ENCODE measurements at regions not wholly inside any gene's neighbourhood (a gene's known extent, or its start where the extent isn't known, plus 50 kb on each side); places are given as distances from the start of the nearest gene placed in this dataset.

- no peak for TF ChIP-seq CTCF (IDR thresholded peaks at IDR 0.05; ENCODE audit: insufficient read depth, low read length)
- no peak overlapping the region for H3K4me3 ChIP-seq (ENCODE audit: low read depth, low read length)
- DNase-seq (ENCODE audit: low read depth): peak; percentile 16
Observed at GRCh38 chr15:77753281-77753873, 120.7 kb upstream of the LINGO1 start.

- no peak for TF ChIP-seq CTCF (IDR thresholded peaks at IDR 0.05; ENCODE audit: insufficient read depth, low read length)
- no peak for DNase-seq (ENCODE audit: low read depth)
- no peak overlapping the region for H3K4me3 ChIP-seq (ENCODE audit: low read depth, low read length)
Observed at GRCh38 chr15:77749998-77750540, 117.4 kb upstream of the LINGO1 start.

GRCh38 chr15:77749236-77749997, 116.7 kb upstream of the LINGO1 start:
- no peak for TF ChIP-seq CTCF (IDR thresholded peaks at IDR 0.05; ENCODE audit: insufficient read depth, low read length)
- DNase-seq (ENCODE audit: low read depth): no peak
- H3K4me3 ChIP-seq (ENCODE audit: low read depth, low read length): no peak overlapping the region

- TF ChIP-seq CTCF (IDR thresholded peaks at IDR 0.05; ENCODE audit: insufficient read depth, low read length): no peak
- no peak overlapping the region for H3K4me3 ChIP-seq (ENCODE audit: low read depth, low read length)
- DNase-seq (ENCODE audit: low read depth): no peak
Observed at GRCh38 chr15:77748078-77749064, 115.7 kb upstream of the LINGO1 start.

- H3K4me3 ChIP-seq (ENCODE audit: low read depth, low read length): no peak overlapping the region
- no peak for TF ChIP-seq CTCF (IDR thresholded peaks at IDR 0.05; ENCODE audit: insufficient read depth, low read length)
- DNase-seq (ENCODE audit: low read depth): no peak
Observed at GRCh38 chr15:77747175-77748077, 114.7 kb upstream of the LINGO1 start.
